Activated CD4-positive, alpha-beta memory T cell treated with anti-CD3 and anti-CD28 coated beads for 36 hours (primary cell): ENCODE measurements at regions not wholly inside any gene's neighbourhood (a gene's known extent, or its start where the extent isn't known, plus 50 kb on each side); places are given as distances from the start of the nearest gene placed in this dataset.

Source experiments
- CTCF ChIA-PET: fragments of 350-600 bp; sonication (Branson Sonifier 250); formaldehyde crosslinking; loops from one replicate; lab custom pipeline; 2021; ENCODE audit warnings: antibody characterized with exemption, inconsistent platforms; lab: Charles Lee
- POLR2A ChIA-PET: fragments of 350-600 bp; sonication (Branson Sonifier 250); formaldehyde crosslinking; loops from one replicate; lab custom pipeline; 2021; ENCODE audit warnings: antibody characterized with exemption; lab: Charles Lee
- DNase-seq: peaks from one replicate; pipeline ENCODE4 v3.0.0-alpha.2; 2020
- H3K27ac Mint-ChIP-seq: one replicate; pipeline ENCODE4 v1.8.0; 2021; ENCODE audit warnings: mixed read lengths
- H3K27me3 Mint-ChIP-seq: one replicate; pipeline ENCODE4 v1.8.0; 2021; ENCODE audit warnings: mixed read lengths
- H3K36me3 Mint-ChIP-seq: one replicate; pipeline ENCODE4 v1.8.0; 2021; ENCODE audit warnings: mixed read lengths
- H3K4me1 Mint-ChIP-seq: one replicate; pipeline ENCODE4 v1.8.0; 2021; ENCODE audit warnings: low read depth, mixed read lengths
- H3K4me3 Mint-ChIP-seq: one replicate; pipeline ENCODE4 v1.8.0; 2021; ENCODE audit warnings: mild to moderate bottlenecking, mixed read lengths
- H3K9me3 Mint-ChIP-seq: one replicate; pipeline ENCODE4 v1.8.0; 2021; ENCODE audit warnings: mixed read lengths
- intact Hi-C: fragments of 100-400 bp; cut with micrococcal nuclease; formaldehyde crosslinking; loops from one replicate; pipeline ENCODE4 v1.15.1; 2023

DNA sequence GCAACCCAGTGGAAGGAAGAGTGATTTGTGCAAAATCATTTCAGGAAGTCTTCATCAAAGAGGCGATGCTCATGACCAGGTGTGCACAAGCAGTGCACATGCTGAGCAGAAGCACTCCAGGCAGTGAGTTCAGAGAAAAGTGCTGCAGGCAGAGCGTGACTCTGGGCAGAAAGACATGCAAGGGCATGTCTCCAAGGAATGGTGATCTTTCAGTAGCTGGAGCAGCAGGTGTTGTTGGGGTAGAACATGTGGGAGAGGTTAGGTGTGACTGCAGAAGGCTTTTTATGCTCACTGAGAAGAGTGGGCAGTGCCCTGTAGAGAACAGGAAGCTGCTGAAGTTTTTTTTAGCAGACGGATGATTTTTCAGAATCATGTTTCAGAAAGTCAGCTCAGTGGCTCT lies 545.4 kb upstream of the TLE4 start:
- intact Hi-C loops: no loop called here
- Mint-ChIP-seq H3K27ac (no peak overlapping the region), H3K27me3 (no peaks in the 10 kb centered on the region), H3K36me3 (no peaks in the 10 kb centered on the region), H3K4me1 (no peaks in the 10 kb centered on the region), H3K9me3 (no peaks in the 10 kb centered on the region), H3K4me3 (no peak overlapping the region)
- ChIA-PET CTCF (no interaction called here), POLR2A (no interaction called here)
- DNase-seq: no peak

DNA sequence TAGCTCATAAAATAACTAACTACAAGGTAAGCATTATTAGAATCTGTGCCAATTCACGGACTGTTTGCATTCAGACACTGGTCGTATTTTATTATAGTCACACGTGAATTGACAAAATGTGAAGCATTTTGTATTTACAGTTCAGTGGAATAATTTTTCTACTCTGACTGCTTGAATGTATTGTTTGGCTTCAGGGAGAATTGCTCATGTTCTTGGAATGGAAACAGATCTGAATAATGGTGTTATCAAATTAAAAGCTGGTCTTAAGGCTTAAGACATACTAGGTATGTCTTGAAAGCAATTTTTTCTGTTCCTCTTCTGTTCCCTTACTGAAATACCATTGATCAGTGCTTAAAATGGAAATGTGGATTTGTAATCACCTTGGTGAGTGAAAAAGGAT lies 543.7 kb upstream of the TLE4 start:
- no peaks in the 10 kb centered on the region for H3K27me3 Mint-ChIP-seq
- H3K9me3 Mint-ChIP-seq: no peaks in the 10 kb centered on the region
- CTCF ChIA-PET: no interaction called here
- H3K27ac Mint-ChIP-seq: no peak overlapping the region
- POLR2A ChIA-PET: no interaction called here
- H3K36me3 Mint-ChIP-seq: no peaks in the 10 kb centered on the region
- intact Hi-C loops: no loop called here
- H3K4me1 Mint-ChIP-seq: no peaks in the 10 kb centered on the region
- no peak overlapping the region for H3K4me3 Mint-ChIP-seq
- no peak for DNase-seq

DNA sequence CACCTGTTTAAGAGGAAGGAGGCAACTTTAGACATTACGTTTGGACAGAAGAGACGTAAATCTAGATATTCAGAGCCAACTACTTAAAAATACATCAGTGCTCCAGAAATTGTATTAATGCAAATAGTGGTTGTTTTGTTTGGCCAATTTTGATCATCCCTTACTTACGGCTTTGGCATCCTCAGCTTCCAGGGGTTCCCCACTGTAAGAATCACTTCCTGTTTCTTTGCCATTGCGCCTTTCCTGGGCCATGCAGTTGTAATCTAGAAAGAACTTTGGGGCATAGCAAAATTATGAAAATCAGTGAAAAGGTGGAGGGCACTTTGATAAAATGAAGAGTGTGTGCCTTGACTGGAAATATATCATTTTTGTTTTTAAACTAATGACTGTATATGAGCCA lies 537.2 kb upstream of the TLE4 start:
- no peak for DNase-seq
- Mint-ChIP-seq H3K36me3 (no peaks in the 10 kb centered on the region), H3K4me3 (no peak overlapping the region), H3K27ac (no peak overlapping the region), H3K27me3 (no peaks in the 10 kb centered on the region), H3K4me1 (no peaks in the 10 kb centered on the region), H3K9me3 (no peaks in the 10 kb centered on the region)
- intact Hi-C loops: no loop called here
- ChIA-PET CTCF (no interaction called here), POLR2A (no interaction called here)

DNA sequence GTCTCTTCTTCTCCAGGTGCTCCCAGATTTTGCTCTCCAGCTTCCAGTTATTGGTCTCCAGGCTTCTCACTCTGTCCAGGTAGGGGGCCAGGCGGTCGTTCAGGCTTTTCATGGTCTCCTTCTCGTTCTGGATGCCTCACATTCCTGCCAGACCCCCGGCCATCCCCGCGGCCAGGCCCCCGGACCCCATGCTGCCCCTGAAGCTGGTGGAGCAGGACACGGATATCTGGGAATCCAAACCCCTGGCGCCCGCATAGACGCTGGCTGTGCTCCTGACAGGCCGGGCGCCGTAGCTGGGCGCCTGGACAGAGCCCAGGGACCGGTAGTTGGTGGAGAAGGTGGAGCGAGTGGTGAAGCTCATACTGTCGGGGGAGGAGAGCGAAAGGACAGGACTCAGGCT lies 534.4 kb upstream of the TLE4 start:
- intact Hi-C loops: no loop called here
- POLR2A ChIA-PET: no interaction called here

DNA sequence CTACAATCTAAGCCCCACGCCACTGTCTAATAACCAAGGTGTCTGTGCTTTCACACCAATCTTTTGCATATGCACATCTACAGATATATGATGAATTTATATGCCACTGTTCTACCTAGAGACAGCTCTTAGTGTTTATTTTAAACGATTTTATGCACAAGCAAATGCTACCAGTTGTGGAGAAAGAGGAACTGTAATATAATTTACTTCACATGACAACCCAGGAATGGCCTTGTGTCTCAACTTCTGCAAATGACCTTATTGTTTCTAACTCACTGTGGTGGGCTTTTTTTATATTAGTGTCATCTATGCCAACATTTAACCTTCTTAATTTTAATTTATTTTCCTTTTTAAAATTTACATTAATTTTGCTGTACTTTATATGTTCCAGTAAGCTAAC lies 531.1 kb upstream of the TLE4 start:
- CTCF ChIA-PET: no interaction called here
- Mint-ChIP-seq H3K4me3 (no peak overlapping the region), H3K27ac (no peak overlapping the region), H3K27me3 (no peaks in the 10 kb centered on the region), H3K9me3 (no peaks in the 10 kb centered on the region), H3K36me3 (no peaks in the 10 kb centered on the region), H3K4me1 (no peaks in the 10 kb centered on the region)
- intact Hi-C loops: no loop called here
- POLR2A ChIA-PET: no interaction called here
- DNase-seq: no peak

More for the DNA sequence above, 534.4 kb upstream of the TLE4 start:
- no peaks in the 10 kb centered on the region for H3K27me3 Mint-ChIP-seq
- no peaks in the 10 kb centered on the region for H3K36me3 Mint-ChIP-seq
- DNase-seq: no peak
- H3K4me3 Mint-ChIP-seq: no peak overlapping the region
- no peaks in the 10 kb centered on the region for H3K9me3 Mint-ChIP-seq
- no peaks in the 10 kb centered on the region for H3K4me1 Mint-ChIP-seq
- no peak overlapping the region for H3K27ac Mint-ChIP-seq
- CTCF ChIA-PET: no interaction called here

DNA sequence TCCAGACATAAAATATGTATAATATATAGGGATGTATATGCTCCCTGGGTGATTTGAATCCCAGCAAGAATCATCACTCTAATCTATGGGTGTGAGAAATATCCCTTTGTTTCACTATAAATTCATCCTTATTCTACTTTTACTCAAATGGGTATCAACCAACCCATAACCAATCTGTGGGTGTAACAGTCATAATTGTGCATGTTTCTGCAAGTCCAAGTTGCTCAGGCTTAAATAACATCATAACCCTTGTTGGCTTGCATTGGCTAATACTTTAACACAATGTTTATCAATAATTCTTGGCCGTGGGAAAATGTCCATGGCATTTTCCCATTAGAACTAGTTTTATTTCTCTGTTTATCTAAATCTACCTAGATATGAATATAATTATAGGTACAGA lies 530.5 kb upstream of the TLE4 start:
- Mint-ChIP-seq H3K27me3 (no peaks in the 10 kb centered on the region), H3K36me3 (no peaks in the 10 kb centered on the region), H3K4me3 (no peak overlapping the region), H3K4me1 (no peaks in the 10 kb centered on the region), H3K27ac (no peak overlapping the region), H3K9me3 (no peaks in the 10 kb centered on the region)
- ChIA-PET CTCF (no interaction called here), POLR2A (no interaction called here)
- DNase-seq: no peak
- intact Hi-C loops: no loop called here

DNA sequence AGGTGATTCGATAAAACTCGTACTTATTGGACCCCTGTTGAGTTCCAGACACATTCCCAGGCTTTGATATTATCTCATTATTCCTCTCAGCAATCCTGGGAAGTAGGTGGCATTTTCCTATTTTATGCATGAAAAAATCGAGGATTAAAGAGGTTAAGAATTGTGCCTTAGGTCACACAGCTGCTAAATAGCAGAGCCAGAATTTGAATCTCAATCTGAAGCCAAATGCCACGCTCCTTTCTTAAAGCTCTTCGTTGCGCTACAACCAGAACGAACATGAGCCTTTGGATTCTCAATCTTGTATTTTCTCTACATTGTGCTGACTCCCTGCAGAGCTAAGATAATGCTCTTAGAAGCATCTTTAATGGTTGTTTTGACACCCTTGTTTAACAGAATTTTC lies 527.8 kb upstream of the TLE4 start:
- DNase-seq: no peak
- Mint-ChIP-seq H3K4me3 (no peak overlapping the region), H3K4me1 (no peaks in the 10 kb centered on the region), H3K27ac (no peak overlapping the region), H3K9me3 (no peaks in the 10 kb centered on the region), H3K36me3 (no peaks in the 10 kb centered on the region), H3K27me3 (no peaks in the 10 kb centered on the region)
- intact Hi-C loops: no loop called here
- CTCF ChIA-PET: no interaction called here
- POLR2A ChIA-PET: no interaction called here

DNA sequence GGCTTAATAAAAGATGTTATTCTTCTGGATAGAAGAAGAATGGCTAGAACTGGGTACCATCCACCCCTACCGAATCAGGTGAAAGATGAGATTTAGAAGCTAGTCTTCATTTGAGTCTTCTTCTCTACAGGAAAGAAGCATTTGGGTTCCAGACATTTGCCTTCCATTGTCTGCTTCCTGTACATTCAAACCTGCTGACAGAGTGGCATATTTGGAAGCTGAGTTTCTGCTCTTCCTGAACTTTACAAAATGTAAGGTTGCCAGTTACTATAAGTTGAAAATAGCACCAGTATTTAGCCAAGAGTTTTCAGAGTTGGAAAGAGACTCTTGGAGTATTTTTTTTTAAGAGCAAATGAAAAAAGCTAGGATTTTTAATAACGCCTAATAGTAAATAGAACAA lies 525.4 kb upstream of the TLE4 start:
- Mint-ChIP-seq H3K4me3 (no peak overlapping the region), H3K9me3 (no peaks in the 10 kb centered on the region), H3K36me3 (no peaks in the 10 kb centered on the region), H3K4me1 (no peaks in the 10 kb centered on the region), H3K27ac (no peak overlapping the region), H3K27me3 (no peaks in the 10 kb centered on the region)
- no peak for DNase-seq
- ChIA-PET CTCF (no interaction called here), POLR2A (no interaction called here)
- intact Hi-C loops: no loop called here

DNA sequence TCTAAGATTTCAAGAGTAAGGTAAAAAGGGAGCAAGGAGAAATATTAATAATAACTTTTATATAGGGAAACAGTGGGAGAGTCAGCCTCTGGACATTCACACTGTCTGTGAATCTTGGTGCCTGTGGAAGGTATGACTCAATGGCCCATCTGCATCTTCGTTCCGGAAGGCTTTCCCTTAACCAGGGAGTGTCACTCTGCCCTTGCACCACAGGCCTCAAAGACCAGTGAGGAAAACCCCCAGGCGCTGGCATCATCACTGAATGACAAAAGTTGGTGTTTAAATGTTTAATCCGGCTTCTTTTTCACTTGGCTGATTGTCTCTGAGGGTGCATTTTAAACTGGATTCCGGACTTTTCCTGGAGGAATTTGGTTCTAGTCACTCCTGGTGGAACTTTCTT lies 522.4 kb upstream of the TLE4 start:
- H3K4me1 Mint-ChIP-seq: no peaks in the 10 kb centered on the region
- no peak overlapping the region for H3K4me3 Mint-ChIP-seq
- ChIA-PET CTCF (no interaction called here), POLR2A (no interaction called here)
- DNase-seq: no peak
- H3K9me3 Mint-ChIP-seq: no peaks in the 10 kb centered on the region
- H3K27me3 Mint-ChIP-seq: no peaks in the 10 kb centered on the region
- H3K27ac Mint-ChIP-seq: no peak overlapping the region
- H3K36me3 Mint-ChIP-seq: no peaks in the 10 kb centered on the region
- intact Hi-C loops: no loop called here

DNA sequence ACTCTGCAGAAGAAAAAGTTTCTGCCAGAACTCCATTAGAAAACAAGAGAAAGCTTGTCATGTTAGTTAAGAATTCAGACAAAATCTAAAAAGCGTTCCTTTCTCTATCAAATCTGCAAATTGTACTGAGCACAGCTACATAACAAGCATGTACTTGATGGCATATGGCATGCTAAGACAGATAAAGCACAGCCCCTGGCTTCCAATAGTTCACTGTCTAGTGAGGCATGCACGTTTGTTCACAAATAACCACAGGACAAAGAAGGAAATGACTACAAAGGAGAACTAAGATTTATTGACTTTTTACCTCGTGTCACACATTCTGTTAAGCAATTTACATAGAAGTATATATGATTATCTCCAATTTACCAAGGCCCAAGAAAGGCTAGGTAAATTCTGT lies 518.2 kb upstream of the TLE4 start:
- H3K4me3 Mint-ChIP-seq: no peak overlapping the region
- intact Hi-C loops: no loop called here

DNA sequence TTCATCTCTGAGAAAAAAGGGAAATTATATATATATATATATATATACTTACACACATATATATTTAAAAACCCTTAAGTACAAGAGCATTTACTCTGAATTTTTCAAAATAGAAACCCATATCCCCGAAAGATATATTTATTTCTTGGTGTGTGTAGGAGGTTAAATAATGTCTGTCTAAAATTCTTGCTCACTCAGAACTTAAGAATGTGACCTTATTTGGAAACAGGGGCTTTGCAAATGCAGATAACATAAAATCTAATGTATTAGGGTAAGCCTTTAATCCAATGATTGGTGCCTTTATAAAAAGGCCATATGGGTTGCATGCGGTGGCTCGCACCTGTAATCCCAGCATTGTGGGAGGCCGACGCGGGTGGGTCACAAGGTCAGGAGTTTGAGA lies 517.3 kb upstream of the TLE4 start:
- ChIA-PET POLR2A (no interaction called here), CTCF (no interaction called here)
- Mint-ChIP-seq H3K27ac (no peak overlapping the region), H3K36me3 (no peaks in the 10 kb centered on the region), H3K27me3 (no peaks in the 10 kb centered on the region), H3K9me3 (no peaks in the 10 kb centered on the region), H3K4me3 (no peak overlapping the region), H3K4me1 (no peaks in the 10 kb centered on the region)
- intact Hi-C loops: no loop called here
- DNase-seq: no peak

More for the DNA sequence above, 518.2 kb upstream of the TLE4 start:
- DNase-seq: no peak
- Mint-ChIP-seq H3K27me3 (no peaks in the 10 kb centered on the region), H3K27ac (no peak overlapping the region), H3K36me3 (no peaks in the 10 kb centered on the region), H3K9me3 (no peaks in the 10 kb centered on the region), H3K4me1 (no peaks in the 10 kb centered on the region)
- CTCF ChIA-PET: no interaction called here
- POLR2A ChIA-PET: no interaction called here

DNA sequence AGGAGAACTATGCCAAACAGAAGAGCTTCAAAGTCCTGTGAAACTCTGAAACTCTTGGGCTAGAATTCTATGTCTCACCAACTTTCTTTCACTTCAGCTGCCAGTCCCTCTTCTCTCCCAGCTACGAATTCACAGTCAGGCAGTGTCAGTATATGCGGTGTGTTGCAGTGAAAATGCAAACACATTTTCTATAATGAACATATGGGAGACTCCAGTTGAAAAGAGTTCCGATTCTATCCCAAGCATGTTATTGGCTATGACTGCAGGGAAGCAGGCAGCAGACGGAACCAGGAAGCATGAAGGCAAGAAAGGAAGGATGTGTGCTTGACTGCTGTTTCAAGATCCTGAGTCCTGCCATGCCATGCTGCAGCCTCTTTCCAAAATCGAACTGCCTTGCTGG lies 515.7 kb upstream of the TLE4 start:
- POLR2A ChIA-PET: no interaction called here
- CTCF ChIA-PET: no interaction called here
- Mint-ChIP-seq H3K27me3 (no peaks in the 10 kb centered on the region), H3K4me3 (no peak overlapping the region), H3K36me3 (no peaks in the 10 kb centered on the region), H3K27ac (no peak overlapping the region), H3K4me1 (no peaks in the 10 kb centered on the region), H3K9me3 (peaks cover 2% of the 10 kb centered on the region)
- no peak for DNase-seq
- intact Hi-C loops: no loop called here

DNA sequence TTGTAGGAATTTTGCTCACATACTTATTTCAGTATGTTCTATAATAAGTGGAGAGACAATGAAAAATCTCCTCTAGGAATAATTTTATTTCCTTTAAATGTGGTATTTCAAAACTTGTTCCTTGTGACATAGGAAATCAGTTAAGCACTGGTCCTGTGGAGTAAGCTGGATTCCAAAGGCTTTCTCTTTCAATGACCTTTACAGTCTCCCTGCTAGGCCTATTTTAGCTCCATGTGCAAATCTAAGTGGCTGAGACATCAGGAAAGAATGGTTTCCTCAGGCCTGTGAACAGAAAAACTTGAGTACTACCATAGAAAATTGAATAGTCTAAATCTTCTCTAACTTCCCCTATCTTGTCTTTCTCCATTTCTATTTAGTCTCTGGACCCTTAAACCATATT lies 514.2 kb upstream of the TLE4 start:
- Mint-ChIP-seq H3K4me3 (no peak overlapping the region), H3K9me3 (peaks cover 2% of the 10 kb centered on the region), H3K27me3 (no peaks in the 10 kb centered on the region), H3K27ac (no peak overlapping the region), H3K36me3 (no peaks in the 10 kb centered on the region), H3K4me1 (no peaks in the 10 kb centered on the region)
- ChIA-PET POLR2A (no interaction called here), CTCF (no interaction called here)
- intact Hi-C loops: no loop called here
- no peak for DNase-seq

DNA sequence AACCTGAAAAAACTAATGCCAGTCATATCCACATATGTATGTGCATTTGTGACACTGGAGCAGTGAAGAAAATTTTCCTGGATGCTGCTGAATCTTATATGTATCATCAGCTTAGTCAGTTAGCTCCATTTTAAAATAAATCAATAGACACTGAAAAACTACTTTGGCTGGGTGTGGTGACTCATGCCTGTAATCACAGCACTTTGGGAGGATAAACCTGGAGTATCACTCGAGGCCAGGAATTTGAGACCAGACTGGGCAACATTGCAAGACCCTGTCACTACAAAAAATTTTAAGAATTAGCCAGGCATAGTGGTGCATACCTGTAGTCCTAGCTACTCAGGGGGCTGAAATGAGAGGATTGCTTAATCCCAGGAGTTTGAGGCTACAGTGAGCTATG lies 511.0 kb upstream of the TLE4 start:
- POLR2A ChIA-PET: no interaction called here
- no peak overlapping the region for H3K27ac Mint-ChIP-seq
- intact Hi-C loops: no loop called here
- no peaks in the 10 kb centered on the region for H3K27me3 Mint-ChIP-seq
- DNase-seq: no peak
- no peaks in the 10 kb centered on the region for H3K4me1 Mint-ChIP-seq
- peaks cover 2% of the 10 kb centered on the region for H3K9me3 Mint-ChIP-seq
- H3K4me3 Mint-ChIP-seq: no peak overlapping the region
- CTCF ChIA-PET: no interaction called here
- no peaks in the 10 kb centered on the region for H3K36me3 Mint-ChIP-seq
